Glutamatergic neuron (in vitro differentiated cells): ENCODE measurements at regions not wholly inside any gene's neighbourhood (a gene's known extent, or its start where the extent isn't known, plus 50 kb on each side); places are given as distances from the start of the nearest gene placed in this dataset.

Experiments used
- DNase-seq: peaks from one replicate; pipeline ENCODE4 v3.0.0; 2022
- H3K27ac Mint-ChIP-seq: one replicate; pipeline ENCODE4 v1.8.0; 2020; ENCODE audit warnings: mild to moderate bottlenecking, mixed read lengths, inconsistent platforms; ENCODE audit not compliant: unreplicated experiment
- H3K27me3 Mint-ChIP-seq: one replicate; pipeline ENCODE4 v1.8.0; 2020; ENCODE audit warnings: mild to moderate bottlenecking, moderate library complexity, mixed read lengths, inconsistent platforms; ENCODE audit not compliant: unreplicated experiment
- H3K36me3 Mint-ChIP-seq: one replicate; pipeline ENCODE4 v1.8.0; 2020; ENCODE audit warnings: mild to moderate bottlenecking, mixed read lengths, inconsistent platforms; ENCODE audit not compliant: unreplicated experiment
- H3K4me1 Mint-ChIP-seq: one replicate; pipeline ENCODE4 v1.8.0; 2020; ENCODE audit warnings: mild to moderate bottlenecking, low read depth, mixed read lengths, inconsistent platforms; ENCODE audit not compliant: unreplicated experiment
- H3K4me3 Mint-ChIP-seq: one replicate; pipeline ENCODE4 v1.8.0; 2020; ENCODE audit warnings: mild to moderate bottlenecking, mixed read lengths, inconsistent platforms; ENCODE audit not compliant: unreplicated experiment
- H3K9me3 Mint-ChIP-seq: one replicate; pipeline ENCODE4 v1.8.0; 2020; ENCODE audit warnings: mild to moderate bottlenecking, moderate library complexity, mixed read lengths, inconsistent platforms; ENCODE audit not compliant: unreplicated experiment
- CTCF ChIP-seq: fragments of 200-600 bp; sonication (generic); IDR thresholded peaks from one replicate; pipeline ENCODE4 v1.5.0; 2021; ENCODE audit not compliant: partially characterized antibody, unreplicated experiment

DNA sequence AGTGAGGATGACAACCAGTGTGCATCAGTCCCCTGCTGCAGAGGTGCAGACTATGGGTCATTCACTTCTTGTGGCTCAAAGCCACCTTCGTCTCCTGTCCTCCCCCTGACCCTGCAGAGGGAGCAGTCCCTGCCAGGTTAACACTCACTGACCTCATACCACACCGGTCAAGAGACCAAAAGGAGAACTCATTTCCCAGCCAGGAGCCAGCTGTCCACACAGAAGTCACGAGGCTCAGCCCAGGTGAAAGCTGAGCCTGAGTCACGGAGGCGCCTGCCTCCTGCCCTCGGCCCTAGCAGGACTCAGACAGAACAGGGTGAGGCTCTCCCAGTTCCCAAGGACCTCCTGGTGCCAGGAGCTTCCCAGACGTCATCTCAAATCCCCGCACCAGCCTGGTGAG lies 103.7 kb downstream of the MN1 start:
- no peak for DNase-seq
- TF ChIP-seq CTCF = no peak
- Mint-ChIP-seq H3K9me3 (peaks cover 4% of the 10 kb centered on the region), H3K4me3 (no peak overlapping the region), H3K36me3 (peaks cover 5% of the 10 kb centered on the region), H3K27ac (no peak overlapping the region), H3K4me1 (no peaks in the 10 kb centered on the region), H3K27me3 (peaks cover 5% of the 10 kb centered on the region)
